Fibroblast of pulmonary artery (primary cell): ENCODE measurements at regions not wholly inside any gene's neighbourhood (a gene's known extent, or its start where the extent isn't known, plus 50 kb on each side); places are given as distances from the start of the nearest gene placed in this dataset.
"Not testable (repeated sequence)": the region's sequence is repeated elsewhere in the genome, so short reads cannot be mapped to it uniquely, and the experiment has no call there.

ENCODE experiments used
- DNase-seq: peaks from one replicate; pipeline ENCODE4 v3.0.0-alpha.2; 2010; ENCODE audit warnings: low read depth
- H3K4me3 ChIP-seq: replicated peaks from 2 replicates; pipeline ENCODE4 v1.5.1; 2011; ENCODE audit warnings: low read depth, mild to moderate bottlenecking, control low read depth, low read length, moderate library complexity
- CTCF ChIP-seq: IDR thresholded peaks from 2 replicates; pipeline ENCODE4 v1.5.1; 2011; ENCODE audit warnings: mild to moderate bottlenecking, control low read depth, low read length, inconsistent platforms; ENCODE audit errors: missing control alignments

GRCh38 chr7:142626420-142627035 is 122.7 kb upstream of the PRSS1 start:
- no peak overlapping the region for H3K4me3 ChIP-seq
- TF ChIP-seq CTCF = peak; percentile 68
- peak; percentile 59 for DNase-seq

DNA sequence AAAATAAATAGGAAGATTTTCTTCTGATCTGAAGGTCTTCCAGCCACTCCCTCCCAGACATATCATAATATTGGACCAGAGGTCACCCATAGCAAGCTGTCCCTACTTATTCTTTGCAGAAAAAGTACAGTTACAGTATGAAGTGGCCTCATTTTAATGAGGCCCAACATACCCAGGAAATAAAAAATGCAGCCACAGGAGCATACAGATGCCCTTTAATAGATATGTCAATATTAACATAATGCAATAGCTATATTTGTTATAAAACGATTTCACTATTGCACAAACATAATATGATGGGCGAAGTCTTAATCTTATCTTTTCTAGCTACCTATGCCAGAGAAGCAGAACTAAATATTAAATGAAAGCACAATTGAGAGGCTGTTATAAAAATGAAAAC is 124.1 kb upstream of the PRSS1 start:
- not testable (repeated sequence) for H3K4me3 ChIP-seq, DNase-seq

GRCh38 chr7:142620402-142620801 is 128.9 kb upstream of the PRSS1 start:
- H3K4me3 ChIP-seq = no peak overlapping the region
- TF ChIP-seq CTCF = no peak
- no peak for DNase-seq

DNA sequence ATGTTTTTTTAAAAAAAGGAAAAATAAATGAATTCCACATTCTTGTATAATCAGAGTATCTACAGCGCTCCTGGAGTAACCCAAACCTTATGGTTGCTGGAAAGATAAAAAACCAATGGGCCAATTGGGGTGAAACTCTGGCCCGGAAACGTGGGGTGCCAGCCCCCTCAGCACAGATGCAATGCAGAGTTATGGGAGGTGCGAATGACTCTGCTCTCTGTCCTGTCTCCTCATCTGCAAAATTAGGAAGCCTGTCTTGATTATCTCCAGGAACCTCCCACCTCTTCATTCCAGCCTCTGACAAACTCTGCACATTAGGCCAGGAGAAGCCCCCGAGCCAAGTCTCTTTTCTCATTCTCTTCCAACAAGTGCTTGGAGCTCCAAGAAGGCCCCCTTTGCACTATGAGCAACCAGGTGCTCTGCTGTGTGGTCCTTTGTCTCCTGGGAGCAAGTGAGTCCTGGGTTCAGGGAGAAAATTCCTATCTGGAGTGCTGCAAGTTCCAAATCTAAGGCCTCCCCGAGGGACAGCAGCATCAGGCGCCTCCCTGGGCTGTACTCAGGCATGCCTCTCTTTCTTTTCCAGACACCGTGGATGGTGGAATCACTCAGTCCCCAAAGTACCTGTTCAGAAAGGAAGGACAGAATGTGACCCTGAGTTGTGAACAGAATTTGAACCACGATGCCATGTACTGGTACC is 130.5 kb upstream of the PRSS1 start:
- no peak overlapping the region for H3K4me3 ChIP-seq
- DNase-seq = no peak
- no peak for TF ChIP-seq CTCF

GRCh38 chr7:142616842-142617241 is 132.4 kb upstream of the PRSS1 start:
- DNase-seq = no peak
- no peak for TF ChIP-seq CTCF
- no peak overlapping the region for H3K4me3 ChIP-seq

- H3K4me3 ChIP-seq = no peak overlapping the region
- TF ChIP-seq CTCF = no peak
- DNase-seq = no peak
Measured at GRCh38 chr7:142616121-142616643, 133.1 kb upstream of the PRSS1 start.

- no peak for DNase-seq
- no peak overlapping the region for H3K4me3 ChIP-seq
- TF ChIP-seq CTCF = no peak
Measured at GRCh38 chr7:142615508-142615907, 133.8 kb upstream of the PRSS1 start.
